GM18519 (cell line): ENCODE measurements at regions not wholly inside any gene's neighbourhood (a gene's known extent, or its start where the extent isn't known, plus 50 kb on each side); places are given as distances from the start of the nearest gene placed in this dataset.

Experiments used
- ATAC-seq: cut with Tn5 transposase; IDR thresholded peaks from one replicate; pipeline ENCODE4 v1.9.1; 2021; ENCODE audit warnings: mild to moderate bottlenecking, moderate library complexity; ENCODE audit not compliant: unreplicated experiment, low FRiP score

DNA sequence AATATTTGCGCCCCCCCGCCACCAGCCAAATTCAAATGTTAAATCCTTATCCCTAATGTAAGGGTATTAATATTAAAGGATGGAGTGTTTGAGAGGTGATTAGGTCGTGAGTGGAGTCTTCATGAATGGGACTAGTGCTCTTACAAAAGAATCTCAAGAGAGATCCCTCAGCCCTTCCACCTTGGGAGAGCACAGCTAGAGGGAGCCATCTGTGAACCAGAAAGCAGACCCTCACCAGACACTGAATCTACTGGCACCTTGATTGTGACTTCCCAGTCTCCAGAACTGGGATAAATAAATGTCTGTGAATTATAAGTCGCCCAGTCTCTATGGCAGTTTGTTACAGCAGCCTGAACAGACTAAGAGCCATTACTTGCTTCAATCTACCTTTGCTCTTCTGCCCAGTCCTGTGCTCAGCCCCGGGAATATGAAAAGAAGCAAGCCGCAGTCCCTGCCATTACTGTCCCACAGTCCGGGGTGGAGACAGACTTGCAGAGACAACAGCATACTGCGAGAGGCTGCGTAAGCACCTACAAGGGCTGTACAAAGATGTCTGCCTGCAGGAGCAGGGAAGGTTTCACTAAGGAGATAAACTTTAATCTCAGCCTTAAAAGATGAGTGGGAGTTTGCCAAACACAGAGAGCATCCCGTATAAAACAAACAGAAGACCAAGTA is 110.7 kb upstream of the TMCO5A start:
- ATAC-seq, result no peak

DNA sequence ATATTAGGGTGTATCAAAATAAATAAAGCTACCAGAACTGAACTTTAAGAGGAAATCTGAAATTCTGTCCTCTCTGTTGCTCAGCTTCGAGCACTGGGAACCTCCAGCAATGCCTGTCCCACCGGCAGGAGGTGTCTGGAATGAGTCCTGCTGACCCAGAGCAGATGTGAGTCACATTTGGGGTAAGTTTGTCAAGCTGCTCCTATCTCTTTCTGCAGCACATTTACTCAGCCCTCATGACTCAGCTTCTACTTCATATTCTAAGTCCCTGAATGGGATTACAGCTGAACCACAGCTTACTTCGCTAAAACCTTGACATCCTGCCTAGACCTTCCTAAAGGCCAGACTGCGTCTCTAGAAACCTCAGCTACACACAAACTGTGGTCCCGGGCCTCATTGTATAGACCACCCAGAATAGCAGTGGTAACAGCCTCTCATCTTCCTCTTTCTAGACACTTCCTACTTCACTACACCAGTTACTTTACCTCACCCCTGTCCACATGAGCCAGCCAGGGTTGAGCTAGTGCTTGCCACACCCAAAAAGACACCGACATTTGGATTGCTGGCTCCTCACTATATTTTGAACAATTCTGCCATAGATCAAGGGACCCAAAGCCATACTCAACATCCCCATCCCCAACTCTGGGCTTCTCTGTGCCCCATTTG is 109.6 kb upstream of the TMCO5A start:
- no peak for ATAC-seq

DNA sequence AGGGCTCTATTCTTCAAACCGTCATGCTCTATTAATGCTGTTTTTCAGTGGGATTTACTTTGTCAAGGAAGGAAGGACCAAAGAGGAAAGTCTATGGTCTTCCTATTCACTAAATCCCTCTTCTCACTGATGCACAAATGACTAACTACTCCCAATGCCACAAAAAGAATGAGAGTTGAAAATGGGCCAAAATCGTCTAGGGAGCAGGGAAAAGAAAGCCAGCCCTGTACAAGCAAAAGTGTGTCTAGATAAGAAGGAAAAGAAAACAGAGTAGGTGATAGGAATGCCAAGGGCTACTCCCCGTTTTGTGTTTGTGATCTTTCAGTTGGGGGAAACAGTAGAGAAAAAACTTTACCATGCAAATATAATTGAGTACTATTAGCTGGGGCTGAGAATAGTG is 97.2 kb upstream of the TMCO5A start:
- no peak for ATAC-seq

DNA sequence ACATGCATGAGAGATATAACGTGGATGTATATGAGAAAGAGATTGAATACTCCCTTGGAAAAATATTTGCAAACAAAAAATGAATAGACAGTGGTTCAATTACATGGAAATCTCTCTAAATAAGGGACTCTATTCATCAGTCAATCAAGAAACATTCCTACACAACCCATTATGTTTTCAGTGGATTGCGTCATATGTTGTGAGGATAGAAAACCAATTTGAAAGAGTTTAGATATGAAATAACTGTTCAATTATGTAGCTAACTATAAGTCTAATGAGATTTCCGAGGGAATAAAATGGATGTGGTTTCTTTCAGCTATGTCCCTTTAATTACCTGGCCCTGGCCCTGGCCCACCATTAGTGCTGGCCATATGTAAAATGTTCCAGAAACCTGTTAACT is 86.7 kb upstream of the TMCO5A start:
- no peak for ATAC-seq

DNA sequence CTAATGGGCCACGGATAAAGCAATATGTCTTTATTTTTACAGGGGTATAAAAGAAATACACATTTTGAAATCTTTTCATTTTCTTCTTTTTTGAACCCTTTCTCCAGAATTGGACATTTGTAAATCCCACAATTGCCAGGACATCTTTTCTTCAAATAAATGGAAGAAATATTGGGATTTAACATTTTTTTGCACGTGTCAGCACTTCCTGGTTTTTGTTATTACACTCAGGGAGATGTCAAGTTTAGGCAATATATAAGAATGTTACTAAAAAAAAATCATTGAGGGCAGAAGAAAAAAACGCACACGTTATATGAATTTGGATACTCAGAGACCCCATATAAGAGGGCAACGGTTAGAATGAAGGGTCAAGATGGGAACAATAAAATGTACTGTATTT is 78.3 kb upstream of the TMCO5A start:
- no peak for ATAC-seq

DNA sequence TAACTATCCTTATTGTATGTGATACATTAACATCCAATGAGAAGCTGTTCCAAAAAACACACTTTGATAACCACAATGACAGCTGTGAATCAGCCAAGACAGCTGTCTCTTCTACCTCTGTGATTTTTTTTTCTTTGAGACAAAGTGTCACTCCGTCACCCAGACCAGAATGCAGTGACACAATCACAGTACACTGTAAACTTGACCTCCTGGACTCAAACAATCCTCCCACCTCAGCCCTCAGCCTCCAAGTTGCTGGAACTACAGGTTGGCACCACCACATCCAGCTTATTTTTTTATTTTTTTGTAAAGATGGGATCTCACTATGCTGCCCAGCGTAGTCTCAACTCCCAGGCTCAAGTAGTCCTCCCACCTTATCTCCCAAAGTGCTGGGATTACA is 73.5 kb upstream of the TMCO5A start:
- ATAC-seq, result no peak

DNA sequence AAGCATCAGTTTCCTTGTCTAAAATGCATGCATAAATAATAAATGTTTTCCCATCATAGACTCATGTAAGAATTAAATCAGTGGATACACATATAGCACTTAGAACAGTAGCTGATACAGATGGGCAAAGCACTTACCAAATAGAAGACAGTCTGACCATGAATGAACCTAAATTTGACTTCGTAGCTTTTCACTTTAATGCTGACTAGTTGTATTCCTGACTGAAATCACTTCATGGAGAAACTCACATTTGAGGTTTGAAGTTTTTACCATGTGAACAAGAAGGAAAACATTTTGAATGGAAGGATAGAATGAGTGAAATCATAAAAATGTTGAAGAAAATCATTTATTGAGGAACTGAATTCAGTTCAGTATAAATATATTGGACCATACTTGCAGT is 68.8 kb upstream of the TMCO5A start:
- ATAC-seq, result no peak

DNA sequence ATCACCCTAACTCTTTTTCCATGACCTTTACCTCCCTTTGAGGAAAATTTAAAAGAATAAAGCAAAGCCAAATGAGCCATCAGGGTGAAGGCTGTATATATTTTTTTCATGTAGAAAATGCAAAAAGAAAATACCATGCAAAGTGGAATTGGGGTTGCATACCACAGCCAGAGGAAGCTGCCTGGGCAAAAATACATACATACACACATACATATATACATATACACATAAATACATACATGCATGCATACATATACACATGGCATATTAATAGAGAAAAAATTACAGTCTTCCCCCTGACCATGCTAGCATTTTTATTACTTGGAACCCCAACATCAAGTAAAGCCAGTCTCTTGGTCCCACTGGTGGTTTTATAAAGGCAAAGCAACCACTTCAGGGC is 63.7 kb upstream of the TMCO5A start:
- ATAC-seq, result no peak

DNA sequence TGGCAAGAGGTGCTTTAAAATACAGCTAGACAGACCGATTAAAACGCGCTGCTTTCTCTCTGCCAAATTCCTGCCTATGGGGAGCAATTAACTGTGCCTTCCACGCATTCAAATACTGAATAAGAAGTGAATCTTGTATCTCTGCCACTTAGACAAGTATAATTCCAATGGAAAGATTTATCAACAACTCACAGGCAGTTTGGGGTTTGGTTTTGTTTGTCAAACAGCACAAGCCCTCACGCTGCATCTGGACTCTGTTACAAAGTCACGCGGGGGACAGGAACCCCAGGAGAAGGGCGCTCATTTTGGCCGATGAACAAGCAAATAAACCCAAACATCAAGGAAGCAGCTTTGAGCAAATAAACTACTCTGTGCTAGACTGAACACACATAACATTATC is 61.8 kb upstream of the TMCO5A start:
- no peak for ATAC-seq

DNA sequence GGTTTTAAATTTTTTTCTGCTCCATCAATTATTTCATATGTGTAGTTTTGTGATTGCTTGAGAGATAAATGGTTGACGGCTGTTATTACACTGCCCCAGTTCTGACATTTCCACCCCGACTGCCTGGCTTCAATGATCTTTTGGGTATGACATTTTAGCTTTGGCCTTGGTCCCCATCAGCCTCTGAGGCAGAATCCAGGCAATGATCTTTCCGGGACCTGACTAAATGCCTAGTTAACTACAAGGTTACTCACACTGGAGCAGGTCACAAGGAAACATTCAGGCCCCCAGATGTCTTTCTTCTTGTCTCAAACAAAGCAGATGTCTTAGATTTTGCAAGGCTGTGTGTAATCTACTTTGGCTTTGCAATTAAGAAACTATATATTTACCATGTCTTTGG is 61.1 kb upstream of the TMCO5A start:
- ATAC-seq, result no peak

DNA sequence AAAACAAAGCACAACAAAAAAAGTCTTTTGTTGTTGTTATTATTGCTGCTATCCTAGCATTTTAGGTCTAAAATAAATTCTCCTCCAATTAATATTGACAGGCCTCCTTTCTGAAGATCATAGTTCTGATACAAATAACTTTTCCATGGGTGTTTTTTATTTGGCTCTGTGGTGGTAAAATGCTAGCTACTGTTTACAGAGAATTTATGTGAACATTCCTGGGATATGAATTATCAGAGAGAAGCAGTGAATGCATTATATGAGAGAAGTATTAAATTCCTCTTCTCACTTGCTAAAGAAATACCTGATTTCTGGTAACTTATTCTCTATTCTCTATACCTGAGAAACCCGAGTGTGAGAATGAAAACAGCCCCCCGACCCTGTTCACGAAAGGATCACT is 57.5 kb upstream of the TMCO5A start:
- no peak for ATAC-seq

DNA sequence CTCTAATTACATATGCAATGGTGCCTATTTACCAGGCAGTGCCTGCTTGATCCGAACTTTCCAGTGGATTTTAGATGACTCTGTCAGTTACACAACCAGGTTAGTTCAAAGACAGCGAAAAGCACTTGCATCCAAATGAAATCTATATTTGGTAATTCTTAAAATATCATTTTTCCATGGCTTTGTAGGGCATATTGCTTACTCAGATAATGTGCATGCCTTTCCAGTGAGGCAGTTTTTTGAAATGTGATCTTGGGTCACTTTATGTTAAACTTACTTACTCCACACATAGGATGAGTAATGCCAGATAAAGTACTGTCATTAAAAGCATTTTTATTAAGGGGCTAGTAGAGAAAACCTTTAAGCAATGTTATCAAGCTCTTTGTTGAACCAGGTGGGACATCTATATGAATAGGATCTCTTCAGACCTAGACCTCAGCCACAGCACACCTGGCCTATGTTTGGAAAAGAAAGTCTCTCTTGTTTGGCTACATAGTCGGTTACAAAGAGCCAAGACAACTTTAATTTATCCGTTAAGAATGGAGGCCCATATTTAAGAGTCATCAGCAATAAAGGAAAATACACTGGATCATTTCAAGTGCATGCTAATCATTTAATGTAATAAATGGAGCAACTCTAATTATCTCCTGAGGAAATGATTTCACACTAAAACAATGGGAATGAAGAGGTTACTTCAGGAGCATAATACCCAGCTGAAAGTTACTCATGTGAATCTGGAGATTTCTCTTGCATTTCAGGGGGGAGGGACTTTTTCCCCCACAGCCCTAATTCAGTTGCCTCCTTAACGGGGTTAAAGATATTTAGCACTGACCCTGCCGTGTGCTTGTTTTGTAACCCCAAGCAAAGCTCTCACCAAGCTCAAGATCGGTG is 56.3 kb upstream of the TMCO5A start:
- no peak for ATAC-seq

DNA sequence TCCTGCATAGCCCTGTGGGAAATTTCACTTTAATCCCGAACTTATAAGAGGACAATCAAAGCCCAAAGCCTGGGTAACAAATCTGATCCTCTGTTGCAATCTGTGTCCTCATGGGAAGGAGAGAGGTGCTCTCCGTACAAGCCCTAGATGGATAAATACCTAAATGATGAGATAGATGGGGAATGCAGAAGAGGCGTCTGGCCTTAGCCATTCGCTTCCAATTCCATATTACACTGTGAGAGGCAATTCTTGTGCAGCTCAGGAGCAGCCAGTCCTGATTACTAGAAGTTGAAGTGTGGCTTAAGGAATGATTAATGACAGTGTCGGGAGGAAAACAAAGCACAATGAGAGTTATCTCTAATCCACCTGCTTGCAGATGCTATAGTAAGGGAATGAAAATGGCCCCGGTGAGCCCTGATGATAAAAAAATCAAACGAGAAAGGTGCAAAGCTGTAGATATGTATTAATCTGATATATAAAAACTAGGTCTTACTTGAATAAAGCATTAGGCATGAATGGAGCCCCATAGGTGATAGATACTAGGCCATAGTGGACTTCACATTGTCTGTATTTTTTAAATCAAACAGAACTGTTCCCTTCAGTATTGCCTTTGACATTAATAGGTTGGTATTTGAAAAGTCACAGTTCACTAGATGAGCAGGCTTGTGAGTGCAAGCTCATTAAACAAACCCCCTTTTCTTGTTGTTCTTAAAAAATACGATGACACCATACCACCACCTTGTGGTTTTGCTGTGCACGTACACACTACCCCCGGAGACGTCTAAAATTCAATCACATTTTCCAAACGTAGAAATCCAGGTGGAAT is 54.2 kb upstream of the TMCO5A start:
- ATAC-seq, result no peak

DNA sequence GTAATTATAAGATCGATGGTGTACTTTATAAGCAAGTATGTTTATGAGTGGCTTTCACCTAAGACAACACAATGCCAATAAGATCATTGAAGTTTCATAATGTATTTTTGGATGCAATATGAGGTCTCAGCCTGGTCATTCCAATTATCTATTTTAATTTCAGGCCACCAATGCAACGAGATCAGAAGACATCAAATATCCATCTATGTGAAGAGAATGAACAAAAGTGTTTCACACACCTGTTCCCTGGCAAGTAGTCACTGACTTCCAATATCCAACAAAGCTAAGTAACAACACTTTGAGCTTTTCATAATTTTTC is 53.6 kb upstream of the TMCO5A start:
- no peak for ATAC-seq

DNA sequence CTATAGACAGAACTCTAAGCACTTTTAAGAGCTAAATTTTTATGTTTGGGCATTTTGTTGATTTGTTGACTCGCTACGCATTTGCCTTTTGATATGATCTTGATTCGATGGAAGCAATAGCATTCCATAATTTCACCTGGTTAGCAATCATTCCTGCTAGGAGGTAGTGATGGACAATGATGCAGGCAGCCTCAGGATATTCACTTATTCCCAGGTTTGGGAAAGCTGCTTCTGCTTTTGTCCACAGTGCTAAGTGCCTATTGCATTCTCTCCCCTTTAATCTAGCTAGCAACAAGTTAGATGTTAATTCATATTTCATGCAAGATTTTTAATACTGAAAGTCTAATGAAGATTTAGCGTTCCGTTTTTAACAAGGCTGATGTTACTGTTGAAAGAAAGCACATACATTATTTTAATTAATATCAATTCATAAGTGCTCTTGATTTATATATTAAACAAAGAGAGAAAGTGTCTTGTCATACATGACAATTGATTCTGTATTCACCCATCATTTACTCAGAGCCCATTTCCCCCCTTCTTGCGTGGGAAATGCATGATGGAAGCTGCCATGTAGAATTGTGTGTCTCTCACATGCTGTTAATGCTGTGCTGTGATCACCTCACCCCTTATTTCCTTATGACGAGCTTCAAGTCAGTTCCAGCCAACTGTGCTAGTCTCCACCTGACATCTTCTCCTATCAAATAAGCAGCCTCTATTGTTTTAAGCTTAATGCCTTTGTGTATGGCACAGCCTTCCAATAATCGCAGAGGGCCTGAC is 53.0 kb upstream of the TMCO5A start:
- no peak for ATAC-seq

DNA sequence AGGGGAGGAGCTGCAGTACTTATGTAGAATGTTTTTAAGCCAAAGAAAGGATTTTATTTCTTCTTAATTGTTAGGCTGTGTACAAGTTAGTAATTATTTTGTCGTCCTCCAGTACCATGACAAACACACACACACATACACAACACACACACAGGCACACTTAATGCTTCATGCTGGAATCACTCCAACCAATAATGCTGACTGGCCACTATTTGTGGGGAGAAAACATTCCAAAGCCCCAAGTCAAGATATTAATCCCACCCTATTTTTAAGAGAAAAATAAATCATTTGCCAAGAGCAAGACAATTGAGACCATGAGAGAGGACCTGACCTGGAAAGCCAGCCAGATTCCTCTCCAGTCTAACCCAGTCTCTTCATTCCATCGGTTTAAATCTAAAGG is 51.8 kb upstream of the TMCO5A start:
- ATAC-seq, result no peak
